HepG2 (cell line): ENCODE measurements at regions not wholly inside any gene's neighbourhood (a gene's known extent, or its start where the extent isn't known, plus 50 kb on each side); places are given as distances from the start of the nearest gene placed in this dataset.

Experiments used
- ATAC-seq: fragments of 200-7000 bp; cut with Tn5 transposase; 3 replicates; pipeline ENCODE4 v1.9.1; 2020; ENCODE audit warnings: mild to moderate bottlenecking, moderate library complexity
- BruUV-seq: library from RNA; stranded (reverse); fragments of 400-500 nt; replicated peaks from 2 replicates; lab custom pipeline; 2021; lab: Mats Ljungman, UMichigan
- CTCF ChIA-PET: fragments of 300-600 bp; formaldehyde crosslinking; extraction: SDS; loops from one replicate; lab custom pipeline; 2021; ENCODE audit warnings: low total read pairs, inconsistent platforms, low intra/inter-chr PET ratio; lab: Yijun Ruan, JAX
- POLR2A ChIA-PET: fragments of 350-600 bp; sonication (Branson Sonifier 250); formaldehyde crosslinking; loops from one replicate; lab custom pipeline; 2020; ENCODE audit warnings: antibody characterized with exemption, inconsistent platforms; lab: Yijun Ruan, JAX
- DNase-seq: peaks from one replicate; pipeline ENCODE4 v3.0.0-alpha.2; 2015; ENCODE audit warnings: low spot score
- FAIRE-seq: peaks from 3 replicates; lab custom pipeline; 2011; peaks lifted over from hg19 to GRCh38; lab: Jason Lieb, UNC
- H2AFZ ChIP-seq: one replicate; pipeline ENCODE4 v1.6.1; 2011; ENCODE audit warnings: low read length, inconsistent platforms
- H3K27ac ChIP-seq: fragments of 300-600 bp; 3 replicates; pipeline ENCODE4 v1.8.0; 2011; ENCODE audit warnings: mixed run types, mild to moderate bottlenecking, mixed read lengths, low read length, inconsistent platforms; ENCODE audit not compliant: insufficient read depth; ENCODE audit errors: extremely low read length
- H3K27me3 ChIP-seq, 2 experiments: fragments of 200-600 bp in 1 of 2; 2 replicates in 1 of 2; 3 replicates in 1 of 2; pipeline versions ENCODE4 v1.6.0 to v1.8.0; 2011; ENCODE audit warnings: low read length in 2 of 2, mild to moderate bottlenecking in 2 of 2, moderate library complexity in 2 of 2, inconsistent platforms in 1 of 2; ENCODE audit not compliant: insufficient read depth in 2 of 2, control insufficient read depth in 1 of 2
- H3K36me3 ChIP-seq, 2 experiments: fragments of 200-600 bp in 1 of 2; replicated peaks in 1 of 2; 2 replicates in 1 of 2; 3 replicates in 1 of 2; pipeline versions ENCODE4 v1.5.1 to v1.8.0; 2011; ENCODE audit warnings: low read length in 2 of 2, inconsistent platforms in 1 of 2; ENCODE audit not compliant: insufficient read depth in 2 of 2, control insufficient read depth in 1 of 2
- H3K4me1 ChIP-seq: 2 replicates; pipeline ENCODE4 v1.5.1; 2012; ENCODE audit warnings: low read length, inconsistent platforms; ENCODE audit not compliant: insufficient read depth
- H3K4me2 ChIP-seq: 2 replicates; pipeline ENCODE4 v1.6.0; 2011; ENCODE audit warnings: low read depth, low read length, inconsistent platforms
- H3K4me3 ChIP-seq, 3 experiments: fragments of 200-600 bp in 1 of 3; sonication (generic), shearing (Covaris generic) in 1 of 3; replicated peaks in 1 of 3; 2 replicates each; pipeline ENCODE4 v1.5.1; 2011 to 2016; ENCODE audit warnings: low read length in 3 of 3, inconsistent platforms in 2 of 3, low read depth in 2 of 3, mild to moderate bottlenecking in 2 of 3, control low read depth in 1 of 3, mixed read lengths in 1 of 3; ENCODE audit not compliant: insufficient read depth in 1 of 3
- H3K79me2 ChIP-seq: one replicate; pipeline ENCODE4 v1.6.1; 2011; ENCODE audit warnings: low read length, inconsistent platforms; ENCODE audit not compliant: insufficient read depth
- H3K9ac ChIP-seq: 2 replicates; pipeline ENCODE4 v1.6.0; 2011; ENCODE audit warnings: mild to moderate bottlenecking, low read depth, low read length, inconsistent platforms; ENCODE audit not compliant: insufficient read depth
- H3K9me3 ChIP-seq: 2 replicates; pipeline ENCODE4 v1.5.1; 2012; ENCODE audit warnings: mild to moderate bottlenecking, low read length
- H4K20me1 ChIP-seq: 2 replicates; pipeline ENCODE4 v1.6.0; 2011; ENCODE audit warnings: inconsistent platforms, mild to moderate bottlenecking, low read length, moderate library complexity; ENCODE audit not compliant: insufficient read depth
- CREB1 ChIP-seq, 2 experiments: fragments of 450-650 bp in 1 of 2; IDR thresholded peaks; 2 replicates each; pipeline ENCODE4 v1.6.1; 2016 to 2017; ENCODE audit warnings: control low read depth in 1 of 2, mild to moderate bottlenecking in 1 of 2, missing compliant biosample characterization in 1 of 2, missing genetic modification characterization in 1 of 2
- EEA1 ChIP-seq: sonication (generic); formaldehyde crosslinking; IDR thresholded peaks from 2 replicates; pipeline ENCODE4 v1.5.1; 2020; ENCODE audit warnings: mild to moderate bottlenecking, missing genetic modification reagents, borderline replicate concordance
- GZF1 ChIP-seq: sonication (generic); formaldehyde crosslinking; IDR thresholded peaks from 2 replicates; pipeline ENCODE4 v1.5.1; 2020; ENCODE audit warnings: mild to moderate bottlenecking, missing genetic modification reagents
- TMF1 ChIP-seq: sonication (generic); formaldehyde crosslinking; IDR thresholded peaks from 2 replicates; pipeline ENCODE4 v1.8.1; 2022; ENCODE audit warnings: low read depth, missing genetic modification reagents
- ZNF24 ChIP-seq: fragments of 450-650 bp; IDR thresholded peaks from 2 replicates; pipeline ENCODE4 v1.6.1; 2017; ENCODE audit warnings: antibody characterized with exemption, mild to moderate bottlenecking
- WGBS: methylation state at CpG from one replicate; pipeline ENCODE4 v1.1.6; 2017; ENCODE audit warnings: low lambda C conversion rate; 5-methylcytosine and 5-hydroxymethylcytosine counted together
- in situ Hi-C: cut with HindIII; loops from 2 replicates; pipeline ENCODE4 v1.10.0; 2017; ENCODE audit warnings: low pct_unique_long_range_greater_than_20kb; ENCODE audit not compliant: extremely low pct_ligation_motif_present
- intact Hi-C: fragments of 100-400 bp; cut with micrococcal nuclease; formaldehyde crosslinking; loops from one replicate; pipeline ENCODE4 v1.10.0; 2022; ENCODE audit not compliant: unreplicated experiment

DNA sequence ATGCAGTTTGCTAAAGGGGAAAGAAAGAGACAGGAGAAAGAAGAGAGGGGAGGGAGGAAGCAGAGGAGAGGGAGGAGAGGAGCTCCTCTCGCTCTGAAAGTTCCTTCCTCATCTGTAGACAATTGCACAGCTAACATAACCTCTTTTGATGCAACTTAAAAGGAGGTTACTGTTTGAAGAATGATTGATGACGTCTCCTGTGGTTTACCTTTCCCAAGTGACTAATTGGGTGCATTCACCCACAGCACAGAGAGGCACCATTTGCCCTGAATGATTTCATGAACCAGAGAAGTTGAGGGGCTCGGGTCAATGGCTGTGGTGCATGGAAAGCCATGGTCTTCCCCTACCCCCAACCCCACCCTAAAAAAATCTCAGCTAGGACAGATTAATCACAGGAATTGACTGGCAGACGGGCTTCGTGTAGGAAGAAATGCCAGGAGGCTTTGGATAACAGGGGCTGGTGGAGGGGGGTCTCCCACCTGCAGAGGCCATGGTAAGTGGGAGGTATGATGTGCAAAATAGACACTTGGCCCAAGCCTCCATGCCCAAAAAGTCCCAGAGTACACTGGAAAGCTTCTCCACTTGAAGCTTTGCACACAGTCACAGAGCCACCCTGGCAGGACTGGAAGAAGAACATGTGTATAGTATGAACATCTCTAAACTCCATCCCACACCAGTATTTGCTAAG, 213.7 kb downstream of the ANKRD60 start:
- WGBS: 3% methylated on average over 5 of the region's 5 CpGs
- H2AFZ ChIP-seq: no peak overlapping the region
- H3K27me3 ChIP-seq: peaks cover 16 to 63% of the 10 kb centered on the region in 2 experiments; a peak in 4 of 5 replicates
- no peaks in the 10 kb centered on the region for H3K79me2 ChIP-seq
- H3K9ac ChIP-seq: no peak overlapping the region
- intact Hi-C loops (no loop called here), in situ Hi-C loops (no loop called here)
- FAIRE-seq (no peak), ATAC-seq (no peak), DNase-seq (no peak)
- ChIA-PET POLR2A (no interaction called here), CTCF (no interaction called here)
- no peaks in the 10 kb centered on the region for H3K36me3 ChIP-seq
- no TSS peak for BruUV-seq
- H3K27ac ChIP-seq: no peak overlapping the region
- H3K4me1 ChIP-seq: no peaks in the 10 kb centered on the region
- no peaks in the 10 kb centered on the region; the same call in 1 of the 2 replicates for H4K20me1 ChIP-seq
- no peaks in the 10 kb centered on the region for H3K9me3 ChIP-seq
- peak; percentile 38; the same call in 1 of the 2 replicates for TF ChIP-seq CREB1 (IDR thresholded peaks at IDR 0.05)
- TF ChIP-seq CREB1 (CRISPR knock-in tag; IDR thresholded peaks at IDR 0.05): no peak
- no peak for TF ChIP-seq EEA1 (CRISPR knock-in tag)
- no peak for TF ChIP-seq ZNF24
- H3K4me2 ChIP-seq: no peak overlapping the region
- H3K4me3 ChIP-seq: no peak overlapping the region

- intact Hi-C loops (no loop called here), in situ Hi-C loops (no loop called here)
- TF ChIP-seq TMF1 (CRISPR knock-in tag) (no peak), GZF1 (CRISPR knock-in tag) (no peak)
- CTCF ChIA-PET: no interaction called here
- 26% methylated on average over 16 of the region's 16 CpGs for WGBS
- Histone ChIP-seq H3K9ac (no peak overlapping the region), H3K79me2 (no peaks in the 10 kb centered on the region), H3K9me3 (no peaks in the 10 kb centered on the region), H3K36me3 (no peaks in the 10 kb centered on the region), H2AFZ (no peak overlapping the region), H3K27ac (no peak overlapping the region), H3K4me1 (no peaks in the 10 kb centered on the region), H3K4me2 (no peak overlapping the region), H3K4me3 (no peak overlapping the region), H3K27me3 (peaks cover 6 to 56% of the 10 kb centered on the region in 2 experiments; a peak in 4 of 5 replicates), H4K20me1 (no peaks in the 10 kb centered on the region; the same call in 1 of the 2 replicates)
- FAIRE-seq (no peak), DNase-seq (no peak), ATAC-seq (no peak)
- no TSS peak for BruUV-seq
- POLR2A ChIA-PET: no interaction called here
Measured at GRCh38 chr20:58012731-58013510, 215.5 kb downstream of the ANKRD60 start.
